Karpas-422 (cell line): ENCODE measurements at regions not wholly inside any gene's neighbourhood (a gene's known extent, or its start where the extent isn't known, plus 50 kb on each side); places are given as distances from the start of the nearest gene placed in this dataset.

Source experiments
- DNase-seq: peaks from one replicate; pipeline ENCODE4 v3.0.0-alpha.2; 2015
- H2AFZ ChIP-seq: fragments of 200-600 bp; sonication (generic); 2 replicates; pipeline ENCODE4 v1.6.1; 2014; ENCODE audit warnings: antibody characterized with exemption, low read length, mixed read lengths
- H3K27ac ChIP-seq: fragments of 200-600 bp; sonication (generic); 2 replicates; pipeline ENCODE4 v1.5.1; 2014; ENCODE audit warnings: mild to moderate bottlenecking, low read length, moderate library complexity
- H3K27me3 ChIP-seq: fragments of 200-600 bp; sonication (generic); 2 replicates; pipeline ENCODE4 v1.6.1; 2014; ENCODE audit warnings: low read length, mixed read lengths
- H3K36me3 ChIP-seq: fragments of 200-600 bp; sonication (generic); 2 replicates; pipeline ENCODE4 v1.6.1; 2014; ENCODE audit warnings: low read length, mixed read lengths; ENCODE audit not compliant: insufficient read depth
- H3K4me1 ChIP-seq: fragments of 200-600 bp; sonication (generic); 2 replicates; pipeline ENCODE4 v1.6.1; 2014; ENCODE audit warnings: mild to moderate bottlenecking, low read length, mixed read lengths
- H3K4me2 ChIP-seq: fragments of 200-600 bp; sonication (generic); 2 replicates; pipeline ENCODE4 v1.6.1; 2014; ENCODE audit warnings: low read length, low read depth, mild to moderate bottlenecking; ENCODE audit not compliant: poor library complexity, severe bottlenecking
- H3K4me3 ChIP-seq: fragments of 200-600 bp; sonication (generic); 2 replicates; pipeline ENCODE4 v1.5.1; 2014; ENCODE audit warnings: mild to moderate bottlenecking, antibody characterized with exemption, low read length, mixed read lengths
- H3K79me2 ChIP-seq: fragments of 200-600 bp; sonication (generic); 2 replicates; pipeline ENCODE4 v1.6.1; 2014; ENCODE audit warnings: mild to moderate bottlenecking, low read length, mixed read lengths
- H3K9ac ChIP-seq: fragments of 200-600 bp; sonication (generic); 2 replicates; pipeline ENCODE4 v1.6.0; 2014; ENCODE audit warnings: low read length
- H3K9me2 ChIP-seq: fragments of 200-600 bp; sonication (generic), shearing (Covaris generic); replicated peaks from 2 replicates; pipeline ENCODE4 v1.6.0; 2014; ENCODE audit warnings: mild to moderate bottlenecking, low read length, moderate library complexity; ENCODE audit not compliant: insufficient read depth
- H3K9me3 ChIP-seq: fragments of 300-700, 200-600 bp; sonication (generic); 2 replicates; pipeline ENCODE4 v1.6.1; 2014; ENCODE audit warnings: low read length, mixed read lengths
- H4K20me1 ChIP-seq: fragments of 200-600 bp; sonication (generic); 2 replicates; pipeline ENCODE4 v1.6.1; 2014; ENCODE audit warnings: mild to moderate bottlenecking, antibody characterized with exemption, low read length, low read depth; ENCODE audit not compliant: insufficient read depth

- no peak overlapping the region for H3K4me3 ChIP-seq
- no peak overlapping the region for H3K4me2 ChIP-seq
- no peaks in the 10 kb centered on the region for H3K27me3 ChIP-seq
- H3K9me3 ChIP-seq = no peaks in the 10 kb centered on the region
- no peak overlapping the region for H3K27ac ChIP-seq
- no peak overlapping the region for H2AFZ ChIP-seq
- no peaks in the 10 kb centered on the region for H3K9me2 ChIP-seq
- no peak for DNase-seq
- no peaks in the 10 kb centered on the region for H4K20me1 ChIP-seq
- H3K9ac ChIP-seq = no peak overlapping the region
- H3K79me2 ChIP-seq = no peaks in the 10 kb centered on the region
- H3K36me3 ChIP-seq = no peaks in the 10 kb centered on the region
- H3K4me1 ChIP-seq = no peaks in the 10 kb centered on the region; the same call in 1 of the 2 replicates
These were observed 83.9 kb upstream of the SNX19 start for GRCh38 chr11:130999992-131000770.

- no peaks in the 10 kb centered on the region for H3K79me2 ChIP-seq
- no peaks in the 10 kb centered on the region for H3K9me3 ChIP-seq
- no peaks in the 10 kb centered on the region; the same call in 1 of the 2 replicates for H3K4me1 ChIP-seq
- H2AFZ ChIP-seq = no peak overlapping the region
- no peaks in the 10 kb centered on the region for H4K20me1 ChIP-seq
- no peaks in the 10 kb centered on the region for H3K9me2 ChIP-seq
- no peaks in the 10 kb centered on the region for H3K27me3 ChIP-seq
- no peak for DNase-seq
- H3K4me2 ChIP-seq = no peak overlapping the region
- H3K4me3 ChIP-seq = no peak overlapping the region
- H3K36me3 ChIP-seq = no peaks in the 10 kb centered on the region
- H3K9ac ChIP-seq = no peak overlapping the region
- H3K27ac ChIP-seq = no peak overlapping the region
These were observed 85.9 kb upstream of the SNX19 start for GRCh38 chr11:131002145-131002544.

DNA sequence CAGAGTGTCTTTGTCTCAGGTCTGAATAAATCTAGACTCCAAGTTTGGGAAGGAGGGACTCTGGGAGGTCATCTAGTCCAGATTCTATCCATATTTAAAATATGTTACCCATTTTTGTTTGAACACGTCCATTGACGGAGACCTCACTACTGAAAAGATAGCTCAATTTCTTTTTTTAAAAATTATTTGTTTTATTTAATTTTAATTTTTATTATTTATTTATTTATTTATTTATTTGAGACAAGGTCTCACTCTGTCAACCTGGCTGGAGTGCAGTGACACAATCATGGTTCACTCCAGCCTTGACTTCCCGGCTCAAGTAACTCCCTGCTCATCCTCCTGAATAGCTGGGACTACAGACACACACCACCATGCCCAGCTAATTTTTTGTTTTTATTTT is 89.5 kb upstream of the SNX19 start:
- Histone ChIP-seq H2AFZ (no peak overlapping the region), H3K27me3 (no peaks in the 10 kb centered on the region), H3K4me2 (no peak overlapping the region), H3K79me2 (no peaks in the 10 kb centered on the region), H3K9me3 (no peaks in the 10 kb centered on the region), H3K9ac (no peak overlapping the region), H3K4me1 (no peaks in the 10 kb centered on the region), H4K20me1 (no peaks in the 10 kb centered on the region), H3K9me2 (no peaks in the 10 kb centered on the region), H3K36me3 (no peaks in the 10 kb centered on the region), H3K27ac (no peak overlapping the region), H3K4me3 (no peak overlapping the region)
- no peak for DNase-seq

- H3K79me2 ChIP-seq = no peaks in the 10 kb centered on the region
- no peaks in the 10 kb centered on the region for H3K4me1 ChIP-seq
- H3K9me2 ChIP-seq = no peaks in the 10 kb centered on the region
- no peak for DNase-seq
- no peaks in the 10 kb centered on the region for H4K20me1 ChIP-seq
- H3K9me3 ChIP-seq = no peaks in the 10 kb centered on the region
- H2AFZ ChIP-seq = no peak overlapping the region
- no peak overlapping the region for H3K9ac ChIP-seq
- no peak overlapping the region for H3K27ac ChIP-seq
- no peak overlapping the region for H3K4me3 ChIP-seq
- no peak overlapping the region for H3K4me2 ChIP-seq
- no peaks in the 10 kb centered on the region for H3K36me3 ChIP-seq
- H3K27me3 ChIP-seq = no peaks in the 10 kb centered on the region
These were observed 108.7 kb upstream of the SNX19 start for GRCh38 chr11:131025020-131025419.

DNA sequence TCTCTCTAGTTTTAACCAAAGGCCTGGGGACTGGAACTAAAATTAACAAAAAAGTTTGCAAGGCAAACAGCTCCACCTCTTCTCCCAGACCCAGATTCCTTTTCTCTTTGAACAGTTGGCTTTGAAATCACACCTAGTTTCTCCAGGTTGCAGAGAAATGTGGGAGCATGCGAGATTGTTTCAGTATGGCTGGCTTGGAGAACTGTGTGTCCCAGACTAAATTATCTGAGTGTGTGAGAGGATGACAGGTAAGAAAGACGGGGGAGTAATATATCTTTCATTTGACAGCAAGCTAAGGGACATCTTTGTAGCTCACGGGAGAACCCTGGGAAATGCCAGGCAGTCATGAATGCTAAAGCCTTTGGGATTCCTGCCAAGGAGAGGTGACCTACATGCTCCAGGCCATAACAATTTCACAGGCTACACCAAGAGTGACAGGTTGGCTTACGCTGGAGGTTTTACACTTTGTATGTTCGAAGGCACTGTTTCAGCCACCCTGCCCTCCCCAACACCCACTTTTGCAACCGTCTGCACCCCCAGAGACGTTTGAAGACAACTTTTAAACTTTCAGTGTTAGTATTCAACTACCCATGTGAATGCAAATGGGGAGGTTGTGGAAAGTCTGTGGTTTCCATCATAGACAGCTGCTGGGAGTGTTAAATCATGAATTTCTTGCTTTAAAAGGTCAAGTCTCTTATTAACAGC is 109.3 kb upstream of the SNX19 start:
- H4K20me1 ChIP-seq = no peaks in the 10 kb centered on the region
- DNase-seq = no peak
- H3K9me2 ChIP-seq = no peaks in the 10 kb centered on the region
- no peaks in the 10 kb centered on the region for H3K4me1 ChIP-seq
- no peak overlapping the region for H3K9ac ChIP-seq
- no peaks in the 10 kb centered on the region for H3K9me3 ChIP-seq
- H3K4me3 ChIP-seq = no peak overlapping the region
- no peak overlapping the region for H2AFZ ChIP-seq
- no peaks in the 10 kb centered on the region for H3K36me3 ChIP-seq
- no peak overlapping the region for H3K4me2 ChIP-seq
- no peaks in the 10 kb centered on the region for H3K79me2 ChIP-seq
- no peak overlapping the region for H3K27ac ChIP-seq
- no peaks in the 10 kb centered on the region for H3K27me3 ChIP-seq

GRCh38 chr11:131027491-131027890 is 111.2 kb upstream of the SNX19 start:
- Histone ChIP-seq H3K79me2 (no peaks in the 10 kb centered on the region), H3K9ac (no peak overlapping the region), H2AFZ (no peak overlapping the region), H4K20me1 (no peaks in the 10 kb centered on the region), H3K4me1 (no peaks in the 10 kb centered on the region), H3K4me3 (no peak overlapping the region), H3K27me3 (no peaks in the 10 kb centered on the region), H3K36me3 (no peaks in the 10 kb centered on the region), H3K9me2 (no peaks in the 10 kb centered on the region), H3K4me2 (no peak overlapping the region), H3K27ac (no peak overlapping the region), H3K9me3 (no peaks in the 10 kb centered on the region)
- DNase-seq = no peak

- Histone ChIP-seq H3K27ac (no peak overlapping the region), H3K4me1 (no peaks in the 10 kb centered on the region), H3K4me2 (no peak overlapping the region), H3K27me3 (no peaks in the 10 kb centered on the region), H2AFZ (no peak overlapping the region), H3K79me2 (no peaks in the 10 kb centered on the region), H3K4me3 (no peak overlapping the region), H3K9me3 (no peaks in the 10 kb centered on the region), H3K9ac (no peak overlapping the region), H3K9me2 (no peaks in the 10 kb centered on the region), H3K36me3 (no peaks in the 10 kb centered on the region), H4K20me1 (no peaks in the 10 kb centered on the region)
- no peak for DNase-seq
These were observed 116.9 kb upstream of the SNX19 start for GRCh38 chr11:131033151-131033651.

DNA sequence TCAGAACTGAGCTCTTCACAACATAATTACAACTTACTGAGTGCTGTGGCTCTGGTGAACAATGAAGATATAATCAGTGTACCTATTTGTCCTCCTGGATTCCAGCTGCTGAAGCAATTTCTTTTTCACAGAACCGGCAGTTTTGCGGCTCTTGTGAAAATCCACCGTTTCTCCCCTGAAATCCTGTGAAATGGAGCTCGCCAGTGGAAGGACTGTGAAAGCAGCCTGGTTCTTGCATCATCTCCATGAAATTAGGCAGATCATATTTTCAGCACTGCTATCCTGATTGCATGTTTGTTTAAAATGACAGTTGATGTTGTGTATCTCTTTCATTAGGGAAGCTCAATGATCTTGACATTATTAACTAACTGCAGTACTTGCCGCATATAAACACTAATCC is 120.2 kb upstream of the SNX19 start:
- Histone ChIP-seq H3K79me2 (no peaks in the 10 kb centered on the region), H3K36me3 (no peaks in the 10 kb centered on the region), H3K9me2 (no peaks in the 10 kb centered on the region), H3K9ac (no peak overlapping the region), H3K27ac (no peak overlapping the region), H3K9me3 (no peaks in the 10 kb centered on the region), H3K27me3 (no peaks in the 10 kb centered on the region), H3K4me1 (no peaks in the 10 kb centered on the region), H2AFZ (no peak overlapping the region), H3K4me3 (no peak overlapping the region), H4K20me1 (no peaks in the 10 kb centered on the region), H3K4me2 (no peak overlapping the region)
- no peak for DNase-seq
